ENCODE measurements at regions not wholly inside any gene's neighbourhood (a gene's known extent, or its start where the extent isn't known, plus 50 kb on each side); places are given as distances from the start of the nearest gene placed in this dataset.
A peak's percentile ranks its signal among the peaks of the same experiment; 100 is the strongest.
"Not testable (repeated sequence)": the region's sequence is repeated elsewhere in the genome, so short reads cannot be mapped to it uniquely, and the experiment has no call there.

DNA sequence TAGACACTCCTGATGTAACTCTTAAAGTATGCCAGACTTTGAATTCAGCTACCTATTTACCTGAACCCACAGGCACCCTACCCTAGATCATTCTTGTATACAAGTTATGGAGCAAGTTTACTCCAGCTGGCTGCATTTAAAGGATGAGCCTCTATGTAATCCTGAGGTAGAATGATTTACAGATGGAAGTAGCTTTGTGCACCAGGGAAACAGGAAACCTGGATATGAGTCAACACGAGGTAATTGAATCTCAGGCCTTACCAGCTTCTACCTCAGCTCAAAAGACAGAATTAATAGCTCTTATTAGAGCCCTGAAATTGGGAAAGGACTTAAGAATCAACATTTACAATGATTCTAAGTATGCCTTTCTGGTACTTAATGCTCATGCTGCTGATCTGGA, 119.8 kb downstream of the AGTR2 start:
- DNase-seq (ENCODE audit: low spot score), result no peak

DNA sequence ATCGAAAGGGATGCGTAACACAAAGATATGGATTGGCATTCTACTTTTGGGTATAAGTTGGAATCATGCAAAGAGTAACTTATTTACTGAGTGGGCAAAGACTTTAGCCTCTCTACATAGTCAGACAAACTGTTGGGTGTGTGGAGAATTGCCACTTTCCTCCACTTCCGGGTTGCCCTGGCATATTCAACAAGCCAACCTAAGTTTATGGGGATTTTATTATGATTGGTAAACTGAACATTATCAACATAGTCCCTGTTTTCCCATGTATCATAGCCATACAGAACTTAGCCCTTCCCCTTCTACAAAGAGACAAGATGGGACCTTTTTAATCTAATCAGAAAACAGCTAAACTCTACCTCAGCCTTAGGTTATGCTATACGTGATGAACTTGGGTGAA, 121.6 kb downstream of the AGTR2 start:
- DNase-seq (ENCODE audit: low spot score), result no peak

DNA sequence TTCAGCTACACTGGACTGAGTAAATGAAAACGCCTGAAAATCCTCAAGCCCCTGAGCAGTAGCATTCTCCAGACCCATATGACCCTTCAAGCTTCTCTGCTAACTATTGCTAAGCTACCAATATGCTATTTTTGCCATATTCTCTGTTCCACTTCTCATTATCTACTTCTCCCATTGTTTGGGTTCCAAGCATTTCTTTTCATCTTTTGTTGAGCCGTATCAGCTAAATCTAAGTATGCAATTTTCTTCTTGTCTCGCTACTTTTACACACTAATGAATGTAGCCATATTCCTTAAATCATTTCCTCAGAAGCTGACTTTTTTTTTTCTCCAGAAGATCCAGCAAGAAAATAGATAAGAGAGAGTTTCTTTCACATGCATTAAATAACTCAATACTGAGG, 128.4 kb downstream of the AGTR2 start:
- DNase-seq (ENCODE audit: low spot score), result no peak

DNA sequence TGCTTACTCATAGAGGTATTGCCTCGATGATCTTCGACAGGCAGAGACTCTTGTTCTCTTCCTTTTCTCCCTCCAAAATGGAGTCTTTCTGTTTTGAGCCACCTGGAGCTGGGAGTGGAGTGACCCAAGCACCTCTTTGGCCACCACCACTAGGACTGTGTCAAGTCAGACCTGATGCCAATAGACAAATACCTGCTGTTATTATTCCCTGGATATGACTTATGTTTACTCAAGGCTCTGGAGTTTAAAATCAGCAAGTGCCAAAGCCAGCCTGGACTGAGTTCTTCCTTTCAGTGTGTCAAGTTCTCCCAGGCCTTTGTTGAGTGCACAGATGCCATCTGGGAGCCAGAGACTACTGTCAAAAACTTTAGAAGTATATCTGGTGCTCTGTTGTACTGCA, 130.2 kb upstream of the SLC6A14 start:
- DNase-seq (ENCODE audit: low spot score), result no peak

DNA sequence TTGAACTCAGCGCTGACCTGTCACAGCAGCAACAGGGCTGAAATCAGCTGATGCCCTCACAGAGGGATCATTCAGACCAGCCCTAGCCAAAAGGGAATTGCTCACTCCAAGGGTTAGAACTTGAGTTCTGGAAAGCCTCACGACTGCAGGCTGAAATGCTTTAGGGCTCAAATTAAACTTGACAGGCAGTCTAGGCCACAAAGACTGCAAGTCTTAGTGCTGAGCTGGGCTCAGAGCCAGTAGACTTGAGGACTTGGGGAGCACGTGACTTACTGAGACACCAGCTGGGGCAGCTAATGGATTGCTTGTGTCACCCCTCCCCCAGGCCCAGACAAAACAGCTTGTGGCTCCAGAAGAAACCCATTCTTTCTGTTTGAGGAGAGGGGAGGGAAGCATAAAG, 119.0 kb upstream of the SLC6A14 start:
- DNase-seq (ENCODE audit: low spot score), result no peak

DNA sequence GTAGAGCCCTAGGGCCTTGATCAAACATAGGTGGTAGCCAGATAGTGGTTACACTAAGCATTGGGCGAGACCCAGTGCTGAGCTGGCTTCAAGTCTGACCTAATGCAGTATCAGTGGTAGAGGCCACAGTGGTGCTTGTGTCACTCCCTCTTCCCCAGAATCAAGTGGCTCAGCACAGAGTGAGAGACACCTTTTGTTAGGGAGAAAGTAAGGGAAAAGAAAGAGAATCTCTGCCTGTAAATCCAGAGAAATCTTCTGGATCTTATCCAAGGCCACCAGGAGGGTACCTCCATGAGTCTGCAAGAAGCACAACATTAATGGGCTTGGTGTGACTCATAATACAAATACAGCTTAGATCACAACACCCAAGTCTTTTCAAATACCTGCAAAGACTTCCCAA, 117.7 kb upstream of the SLC6A14 start:
- DNase-seq (ENCODE audit: low spot score), result no peak

DNA sequence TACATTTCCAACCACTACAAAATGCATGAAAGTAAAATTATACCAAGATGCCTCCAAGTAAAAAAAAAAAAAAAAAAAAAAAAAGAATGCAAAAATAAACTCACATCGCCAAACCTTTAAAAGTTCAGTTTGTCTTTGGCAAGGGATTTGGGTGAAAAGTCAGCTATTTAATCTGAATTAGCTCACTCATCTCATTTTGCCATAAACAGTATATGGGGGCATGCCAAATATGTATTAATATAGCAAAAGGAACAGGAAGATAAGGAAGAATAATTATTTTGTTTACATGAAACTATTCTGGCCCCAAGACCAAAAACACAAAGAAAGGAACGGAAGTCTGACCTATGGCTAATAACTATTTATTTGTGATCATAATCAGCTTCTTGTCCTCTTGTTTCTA, 114.7 kb upstream of the SLC6A14 start:
- DNase-seq (ENCODE audit: low spot score), result no peak

DNA sequence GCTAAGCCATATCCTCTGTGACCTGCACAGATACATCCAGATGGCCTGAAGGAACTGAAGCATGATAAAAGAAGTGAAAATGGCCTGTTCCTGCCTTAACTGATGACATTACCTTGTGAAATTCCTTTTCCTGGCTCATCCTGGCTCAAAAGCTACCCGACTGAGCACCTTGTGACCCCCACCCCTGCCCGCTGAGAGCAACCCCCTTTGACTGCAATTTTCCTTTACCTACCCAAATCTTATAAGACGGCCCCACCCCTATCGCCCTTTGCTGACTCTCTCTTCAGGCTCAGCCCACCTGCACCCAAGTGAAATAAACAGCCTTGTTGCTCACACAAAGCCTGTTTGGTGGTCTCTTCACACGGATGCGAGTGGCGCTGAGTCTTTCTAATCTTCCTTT, 104.4 kb upstream of the SLC6A14 start:
- not testable (repeated sequence) for DNase-seq (ENCODE audit: low spot score)

DNA sequence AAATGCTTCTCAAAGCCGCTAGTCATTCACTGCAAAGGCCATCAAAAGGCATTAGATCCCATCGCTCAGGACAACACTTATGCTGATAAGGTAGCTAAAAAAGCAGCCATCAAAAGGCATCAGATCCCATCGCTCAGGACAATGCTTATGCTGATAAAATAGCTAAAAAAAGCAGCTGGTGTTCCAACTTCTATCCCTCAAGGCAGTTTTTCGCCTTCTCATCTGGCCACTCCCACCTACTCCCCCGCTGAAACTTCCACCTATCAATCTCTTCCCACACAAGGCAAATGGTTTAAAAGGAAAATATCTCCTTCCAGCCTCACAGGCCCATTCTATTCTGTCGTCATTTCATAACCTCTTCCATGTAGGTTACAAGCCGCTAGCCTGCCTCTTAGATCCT, 101.6 kb upstream of the SLC6A14 start:
- DNase-seq (ENCODE audit: low spot score), result not testable (repeated sequence)

DNA sequence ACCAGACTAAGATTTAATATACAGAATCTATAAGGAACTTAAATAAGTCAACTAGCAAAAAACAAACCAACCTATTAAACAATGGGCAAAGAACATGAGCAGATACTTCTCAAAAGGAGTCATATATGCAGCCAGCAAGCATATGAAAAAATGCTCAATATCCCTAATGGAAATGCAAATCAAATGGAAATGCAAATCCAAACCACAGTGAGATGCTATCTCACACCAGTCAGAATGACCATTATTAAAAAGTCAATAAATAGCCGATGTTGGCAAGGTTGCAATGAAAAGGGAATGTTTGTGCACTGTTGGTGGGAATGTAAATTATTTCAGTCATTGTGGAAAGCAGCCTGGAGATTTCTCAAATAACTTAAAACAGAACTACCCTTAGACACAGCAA, 97.0 kb upstream of the SLC6A14 start:
- DNase-seq (ENCODE audit: low spot score), result no peak

DNA sequence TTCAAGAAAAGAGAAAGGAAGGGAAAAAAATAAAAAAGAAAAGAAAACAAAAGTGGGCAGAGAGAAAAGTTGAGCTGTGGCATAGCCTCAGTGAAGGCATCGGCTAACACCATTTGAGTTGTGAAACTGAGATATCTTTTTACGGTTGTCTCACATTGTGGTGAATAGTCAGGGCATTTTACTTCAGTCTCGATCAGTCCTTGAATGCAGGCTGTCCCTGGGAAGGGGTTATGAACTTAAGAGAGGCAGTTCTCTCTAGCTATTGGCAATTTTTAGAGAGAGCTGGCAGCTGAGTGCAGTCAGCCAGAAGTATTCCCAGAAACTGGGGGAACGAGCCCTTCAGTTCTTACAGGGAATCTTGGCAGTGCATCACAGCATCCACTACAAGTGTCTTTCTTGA, 93.5 kb upstream of the SLC6A14 start:
- DNase-seq (ENCODE audit: low spot score), result no peak

DNA sequence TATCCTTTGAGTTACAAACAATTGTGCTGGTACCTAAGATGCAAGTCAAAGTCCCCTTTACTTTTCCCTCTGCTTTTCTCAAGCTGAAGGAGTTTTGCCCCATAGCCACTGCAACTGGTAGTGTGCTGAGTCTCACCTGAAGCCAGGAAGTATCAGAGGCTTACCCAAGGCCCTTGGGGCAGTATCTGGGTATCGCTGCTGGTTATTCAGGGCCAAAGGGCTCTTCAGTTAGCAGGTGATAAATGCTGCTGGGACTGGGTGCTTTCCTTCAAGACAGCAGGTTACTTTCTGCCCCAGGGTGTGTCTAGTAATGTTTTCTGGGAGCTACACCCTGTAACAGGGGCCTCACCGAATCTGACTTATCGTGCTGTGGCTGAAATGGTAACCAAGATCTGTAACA, 90.4 kb upstream of the SLC6A14 start:
- no peak for DNase-seq (ENCODE audit: low spot score)

DNA sequence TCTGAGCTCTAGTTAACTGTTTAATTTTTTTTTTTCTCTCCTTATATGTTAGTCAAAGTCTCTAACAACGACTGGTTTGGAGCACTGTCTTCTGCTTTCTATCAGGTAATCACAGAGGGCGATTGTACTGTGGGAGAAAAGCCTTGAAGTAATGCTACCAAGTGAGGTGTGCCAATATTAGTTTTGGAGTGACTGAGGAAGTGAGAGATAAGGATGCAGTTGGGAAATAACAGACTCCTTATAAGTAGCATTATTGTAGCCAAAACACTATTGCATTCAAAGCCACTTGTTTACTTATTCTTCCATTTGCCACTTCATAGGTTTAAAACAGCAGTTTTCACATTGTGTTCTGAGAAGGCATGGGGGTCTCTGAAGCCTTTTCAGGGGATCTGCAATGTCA, 79.1 kb upstream of the SLC6A14 start:
- no peak for DNase-seq (ENCODE audit: low spot score)

DNA sequence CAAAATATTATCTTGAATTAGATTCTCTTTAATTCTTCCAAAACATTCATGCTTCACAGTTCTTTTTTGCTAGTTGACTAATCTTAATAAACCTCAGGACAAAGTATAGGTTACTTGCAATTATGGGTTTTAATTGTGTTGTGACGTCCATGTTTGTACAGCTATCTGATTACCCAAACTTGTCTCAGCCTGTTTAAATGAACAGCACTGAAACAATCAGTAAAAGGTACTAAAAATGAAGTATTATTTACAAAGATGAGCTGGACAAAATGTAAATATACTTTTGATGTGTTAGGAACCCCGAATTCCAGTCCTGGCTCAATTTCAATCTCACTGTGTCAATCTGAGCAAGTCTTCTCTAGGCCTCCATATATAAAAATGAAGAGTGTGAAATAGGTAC, 57.4 kb upstream of the SLC6A14 start:
- DNase-seq (ENCODE audit: low spot score), result no peak

DNA sequence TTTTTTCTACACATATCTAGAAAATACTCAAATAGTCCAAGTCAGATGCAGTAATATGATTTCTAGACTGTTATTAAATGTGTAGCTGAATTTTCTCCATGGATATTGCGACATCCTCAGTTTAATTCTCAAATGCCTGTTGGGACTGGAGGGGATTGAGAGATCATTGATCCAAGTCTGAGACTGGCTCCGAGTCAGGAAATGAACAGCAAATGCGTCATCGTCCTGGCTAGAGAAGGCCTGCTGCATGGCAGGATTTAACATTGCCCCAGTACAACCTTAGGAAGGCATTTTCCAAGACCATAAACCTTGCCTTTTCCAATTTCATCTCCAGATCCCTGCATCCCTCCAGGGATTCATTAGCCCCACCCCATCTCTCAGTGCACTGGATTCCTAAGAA, 56.6 kb upstream of the SLC6A14 start:
- DNase-seq (ENCODE audit: low spot score), result peak; percentile 36

DNA sequence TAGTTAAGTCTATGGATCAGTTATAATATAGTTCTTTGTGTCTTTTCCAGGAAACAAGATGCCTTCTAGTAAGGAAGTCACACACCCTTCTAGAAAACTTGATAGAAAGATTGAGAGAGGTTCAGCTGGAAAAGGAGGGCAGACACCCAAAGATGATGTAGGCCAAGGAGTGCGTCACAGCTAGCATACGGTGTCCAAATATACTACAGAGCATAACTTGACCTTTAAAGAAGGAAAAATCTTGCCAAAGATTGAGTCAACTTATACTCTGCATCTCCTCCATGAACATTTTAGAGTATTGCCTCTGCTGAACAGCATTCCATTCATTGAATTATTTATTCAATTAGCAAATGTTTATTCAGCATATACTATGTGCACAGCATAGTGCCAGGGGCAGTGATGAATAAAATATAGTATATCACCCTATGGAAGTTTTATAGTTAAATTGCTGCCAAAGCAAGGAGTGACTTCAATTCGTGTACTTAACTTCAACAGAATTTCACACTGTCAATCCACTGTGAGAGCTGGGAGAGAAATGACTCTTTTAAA, 51.9 kb upstream of the SLC6A14 start:
- DNase-seq (ENCODE audit: low spot score), result peak; percentile 1

All from GM03348 (cell line).